ENCODE measurements at regions not wholly inside any gene's neighbourhood (a gene's known extent, or its start where the extent isn't known, plus 50 kb on each side); places are given as distances from the start of the nearest gene placed in this dataset.

DNA sequence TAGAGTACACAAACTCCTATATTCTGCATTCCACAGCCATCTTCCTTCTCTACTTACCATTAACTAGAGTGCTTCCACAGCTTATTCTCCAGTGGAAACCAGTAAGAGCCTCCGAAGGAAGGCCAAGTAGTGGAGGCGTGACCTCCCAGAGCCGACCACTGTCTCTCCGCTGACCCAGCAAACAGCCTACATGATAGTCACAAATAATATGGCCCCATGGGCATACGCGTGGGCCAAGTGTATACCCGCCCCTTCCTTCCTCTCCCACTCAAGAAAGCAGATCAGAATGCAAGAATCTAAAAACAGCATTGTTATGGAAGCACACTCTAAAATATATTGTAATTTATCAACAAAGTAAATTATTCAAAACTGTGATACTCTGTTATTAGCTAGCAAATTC lies 526.6 kb upstream of the JARID2 start:
- TF ChIP-seq, protein P1, sequence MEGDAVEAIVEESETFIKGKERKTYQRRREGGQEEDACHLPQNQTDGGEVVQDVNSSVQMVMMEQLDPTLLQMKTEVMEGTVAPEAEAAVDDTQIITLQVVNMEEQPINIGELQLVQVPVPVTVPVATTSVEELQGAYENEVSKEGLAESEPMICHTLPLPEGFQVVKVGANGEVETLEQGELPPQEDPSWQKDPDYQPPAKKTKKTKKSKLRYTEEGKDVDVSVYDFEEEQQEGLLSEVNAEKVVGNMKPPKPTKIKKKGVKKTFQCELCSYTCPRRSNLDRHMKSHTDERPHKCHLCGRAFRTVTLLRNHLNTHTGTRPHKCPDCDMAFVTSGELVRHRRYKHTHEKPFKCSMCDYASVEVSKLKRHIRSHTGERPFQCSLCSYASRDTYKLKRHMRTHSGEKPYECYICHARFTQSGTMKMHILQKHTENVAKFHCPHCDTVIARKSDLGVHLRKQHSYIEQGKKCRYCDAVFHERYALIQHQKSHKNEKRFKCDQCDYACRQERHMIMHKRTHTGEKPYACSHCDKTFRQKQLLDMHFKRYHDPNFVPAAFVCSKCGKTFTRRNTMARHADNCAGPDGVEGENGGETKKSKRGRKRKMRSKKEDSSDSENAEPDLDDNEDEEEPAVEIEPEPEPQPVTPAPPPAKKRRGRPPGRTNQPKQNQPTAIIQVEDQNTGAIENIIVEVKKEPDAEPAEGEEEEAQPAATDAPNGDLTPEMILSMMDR (IDR thresholded peaks at IDR 0.05; ENCODE audit: insufficient read depth, low read length, poor library complexity, severe bottlenecking): no peak
- no peaks in the 10 kb centered on the region for H3K36me3 ChIP-seq (ENCODE audit: control insufficient read depth, insufficient read depth, low read length)
- H3K27me3 ChIP-seq (ENCODE audit: control insufficient read depth, insufficient read depth, low read length): no peaks in the 10 kb centered on the region
- H3K4me3 ChIP-seq (ENCODE audit: low read depth, low read length): no peak overlapping the region
- DNase-seq (ENCODE audit: low read depth): no peak

DNA sequence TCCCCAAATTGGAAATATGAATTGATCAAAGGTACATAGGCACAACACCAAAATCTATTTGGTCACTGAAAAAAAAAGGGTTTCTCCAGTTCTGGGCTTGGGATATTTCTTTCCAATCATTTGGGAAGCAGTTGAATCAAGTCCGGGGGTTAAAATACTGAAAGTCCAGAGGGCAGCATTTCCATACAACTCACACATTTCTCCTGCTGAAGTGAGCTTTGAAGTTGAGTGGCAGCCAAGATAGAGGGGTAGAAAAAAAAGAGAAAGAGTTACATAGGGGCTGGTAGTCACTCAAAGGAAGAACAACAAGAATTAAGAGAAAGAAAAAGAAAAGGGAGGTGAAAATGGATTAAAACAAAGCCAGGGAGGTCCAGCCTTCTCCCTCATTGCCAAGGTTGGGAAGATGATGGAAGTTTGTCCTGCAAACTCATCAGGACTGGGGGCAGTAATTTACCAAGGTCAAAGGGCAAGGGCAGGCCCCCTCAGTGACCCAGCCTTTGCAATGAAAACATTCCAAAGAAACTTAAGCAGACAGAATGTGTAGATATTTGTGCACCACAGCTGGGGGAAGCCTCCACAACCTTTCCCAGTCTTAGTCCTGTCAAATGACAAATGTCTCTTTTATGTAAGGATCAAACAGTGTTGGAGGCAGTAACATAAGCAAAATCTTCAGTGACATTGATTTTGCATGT lies 525.3 kb upstream of the JARID2 start:
- Histone ChIP-seq H3K4me3 (ENCODE audit: low read depth, low read length) (no peak overlapping the region), H3K27me3 (ENCODE audit: control insufficient read depth, insufficient read depth, low read length) (no peaks in the 10 kb centered on the region), H3K36me3 (ENCODE audit: control insufficient read depth, insufficient read depth, low read length) (no peaks in the 10 kb centered on the region)
- no peak for DNase-seq (ENCODE audit: low read depth)
- TF ChIP-seq, protein P1 (IDR thresholded peaks at IDR 0.05; ENCODE audit: insufficient read depth, low read length, poor library complexity, severe bottlenecking): no peak

DNA sequence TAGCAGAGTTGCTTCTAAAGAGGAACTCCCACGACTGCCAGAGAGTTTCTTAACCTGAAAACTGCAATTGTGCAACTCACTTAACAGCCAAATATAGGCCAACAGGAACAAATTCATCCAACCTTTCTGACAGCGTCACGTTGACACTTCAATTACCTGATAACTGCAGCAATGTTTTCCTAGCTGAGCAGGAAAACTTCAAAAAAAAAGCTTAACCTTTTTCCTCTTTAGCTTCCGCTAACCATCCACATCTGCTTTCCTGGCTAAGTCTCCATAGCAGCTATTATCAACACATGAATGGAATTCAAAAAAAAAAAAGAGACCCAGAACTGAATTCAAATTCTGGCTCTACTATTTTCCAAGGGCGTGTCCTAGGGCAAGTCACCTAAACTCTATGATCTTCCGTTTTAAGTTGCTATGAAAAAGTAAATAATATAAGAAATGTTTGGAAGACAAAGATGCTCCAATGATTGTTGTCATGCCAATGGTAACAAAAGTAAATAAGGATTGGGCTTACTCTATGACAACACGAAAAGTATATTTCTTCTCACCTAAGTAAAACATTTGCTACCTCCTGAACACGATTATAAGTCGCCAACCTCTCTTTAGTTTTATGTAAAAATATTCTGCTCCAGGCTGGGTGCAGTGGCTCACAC lies 524.6 kb upstream of the JARID2 start:
- DNase-seq (ENCODE audit: low read depth): no peak
- no peaks in the 10 kb centered on the region for H3K27me3 ChIP-seq (ENCODE audit: control insufficient read depth, insufficient read depth, low read length)
- no peak overlapping the region for H3K4me3 ChIP-seq (ENCODE audit: low read depth, low read length)
- TF ChIP-seq, protein P1 (IDR thresholded peaks at IDR 0.05; ENCODE audit: insufficient read depth, low read length, poor library complexity, severe bottlenecking): no peak
- H3K36me3 ChIP-seq (ENCODE audit: control insufficient read depth, insufficient read depth, low read length): no peaks in the 10 kb centered on the region

DNA sequence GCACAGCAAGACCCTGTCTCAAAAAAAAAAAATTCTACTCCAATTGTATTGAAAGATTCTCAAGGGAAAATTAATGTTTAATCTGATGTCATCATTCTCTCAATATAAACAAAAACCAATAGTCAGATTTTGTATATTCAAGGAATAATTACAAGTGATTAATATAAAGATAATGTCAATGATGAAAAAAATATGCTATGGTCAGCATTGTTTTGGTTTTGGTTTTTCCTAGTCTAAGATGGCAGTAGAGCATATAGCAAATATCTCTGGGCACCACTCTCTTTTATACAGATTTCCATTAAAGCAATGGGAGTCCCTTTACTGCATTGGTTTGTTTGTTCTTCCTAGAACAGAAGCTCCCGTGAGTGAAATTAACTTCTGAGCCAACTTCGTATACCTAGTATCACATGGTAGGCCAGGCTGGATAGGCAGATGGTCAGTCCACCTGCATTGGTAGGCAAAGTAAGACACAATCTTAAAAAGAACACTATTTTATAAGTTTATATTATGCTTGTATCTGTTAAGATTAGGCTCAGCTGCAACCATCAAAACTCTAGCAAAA lies 523.8 kb upstream of the JARID2 start:
- TF ChIP-seq, protein P1 (IDR thresholded peaks at IDR 0.05; ENCODE audit: insufficient read depth, low read length, poor library complexity, severe bottlenecking): no peak
- Histone ChIP-seq H3K27me3 (ENCODE audit: control insufficient read depth, insufficient read depth, low read length) (no peaks in the 10 kb centered on the region), H3K36me3 (ENCODE audit: control insufficient read depth, insufficient read depth, low read length) (no peaks in the 10 kb centered on the region), H3K4me3 (ENCODE audit: low read depth, low read length) (no peak overlapping the region)
- DNase-seq (ENCODE audit: low read depth): no peak

DNA sequence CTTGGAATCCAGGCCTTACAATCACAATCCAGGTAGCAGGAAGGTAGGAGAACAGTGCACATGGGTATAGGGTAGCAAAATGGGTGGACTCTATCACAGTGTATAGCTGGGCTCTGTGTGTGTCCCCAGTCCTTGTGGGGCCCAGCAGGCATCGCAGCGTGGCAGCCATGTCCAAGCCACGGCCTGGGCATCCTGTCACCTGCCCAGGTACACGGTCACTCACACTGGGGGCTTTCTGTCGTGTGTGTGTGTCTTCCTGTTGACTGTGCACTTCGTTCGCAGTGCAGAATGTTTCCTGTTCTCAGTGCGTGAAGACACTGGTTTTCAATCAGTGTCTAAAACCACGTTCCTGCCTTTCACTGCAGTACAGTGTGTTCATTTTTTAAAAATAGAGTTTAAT lies 523.2 kb upstream of the JARID2 start:
- H3K4me3 ChIP-seq (ENCODE audit: low read depth, low read length): no peak overlapping the region
- DNase-seq (ENCODE audit: low read depth): no peak
- TF ChIP-seq, protein P1 (IDR thresholded peaks at IDR 0.05; ENCODE audit: insufficient read depth, low read length, poor library complexity, severe bottlenecking): no peak
- no peaks in the 10 kb centered on the region for H3K27me3 ChIP-seq (ENCODE audit: control insufficient read depth, insufficient read depth, low read length)
- no peaks in the 10 kb centered on the region for H3K36me3 ChIP-seq (ENCODE audit: control insufficient read depth, insufficient read depth, low read length)
